Parathyroid adenoma (tissue), 2 donors: ENCODE measurements at regions not wholly inside any gene's neighbourhood (a gene's known extent, or its start where the extent isn't known, plus 50 kb on each side); places are given as distances from the start of the nearest gene placed in this dataset.
"Not testable (repeated sequence)": the region's sequence is repeated elsewhere in the genome, so short reads cannot be mapped to it uniquely, and the experiment has no call there.

Experiments used
- H2AFZ ChIP-seq: fragments of 300-600 bp; sonication (generic); one replicate; pipeline ENCODE4 v1.7.0; 2017; ENCODE audit warnings: antibody characterized with exemption, mild to moderate bottlenecking
- H3K27ac ChIP-seq: fragments of 300-600 bp; sonication (generic); one replicate; pipeline ENCODE4 v1.7.0; 2017
- H3K27me3 ChIP-seq: fragments of 300-600 bp; sonication (generic); one replicate; pipeline ENCODE4 v1.7.0; 2017; ENCODE audit warnings: low read length; ENCODE audit not compliant: control insufficient read depth, insufficient read depth
- H3K36me3 ChIP-seq: fragments of 300-600 bp; sonication (generic); one replicate; pipeline ENCODE4 v1.7.0; 2017; ENCODE audit warnings: low read length; ENCODE audit not compliant: control insufficient read depth, insufficient read depth
- H3K4me1 ChIP-seq: fragments of 300-600 bp; sonication (generic); one replicate; pipeline ENCODE4 v1.7.0; 2017; ENCODE audit warnings: control low read depth
- H3K4me2 ChIP-seq: fragments of 300-600 bp; sonication (generic); one replicate; pipeline ENCODE4 v1.7.0; 2017; ENCODE audit warnings: low read length
- H3K4me3 ChIP-seq: fragments of 300-600 bp; sonication (generic); one replicate; pipeline ENCODE4 v1.7.0; 2017; ENCODE audit warnings: low read depth, low read length
- H3K79me2 ChIP-seq: fragments of 300-600 bp; sonication (generic); one replicate; pipeline ENCODE4 v1.7.0; 2017; ENCODE audit warnings: control low read depth
- H3K9ac ChIP-seq: fragments of 300-600 bp; sonication (generic); one replicate; pipeline ENCODE4 v1.7.0; 2017; ENCODE audit warnings: mild to moderate bottlenecking
- H3K9me3 ChIP-seq: fragments of 300-600 bp; sonication (generic); one replicate; pipeline ENCODE4 v1.7.0; 2017; ENCODE audit warnings: low read length; ENCODE audit not compliant: control insufficient read depth
- TF ChIP-seq, protein P1 (sequence below): fragments of 300-600 bp; sonication (generic); IDR thresholded peaks from one replicate; pipeline ENCODE4 v1.7.0; 2017; ENCODE audit warnings: antibody characterized with exemption, mild to moderate bottlenecking
- donor health status: primary hyperparathyroidism.

DNA sequence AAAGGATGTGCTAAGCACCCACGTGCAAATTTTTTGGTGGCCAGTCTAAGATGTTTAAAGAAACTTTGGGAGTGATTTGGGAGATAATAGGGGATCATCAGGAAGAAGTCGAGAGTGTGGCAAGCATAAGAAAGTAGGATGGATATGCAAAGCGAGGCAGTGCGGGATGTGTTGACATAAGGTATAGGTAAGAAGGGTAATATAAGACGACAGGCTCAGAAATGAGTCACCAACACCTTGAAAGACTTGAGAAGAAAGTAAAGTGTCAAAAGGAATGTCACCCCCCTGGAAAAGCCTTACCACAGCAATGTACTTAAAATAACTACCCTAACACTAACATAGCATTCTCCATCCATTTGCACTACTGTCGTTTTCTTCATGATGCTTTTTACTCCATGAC lies 69.8 kb upstream of the BMP2K start:
- Histone ChIP-seq H3K27me3 (no peaks in the 10 kb centered on the region), H3K4me3 (no peak overlapping the region), H3K4me1 (no peaks in the 10 kb centered on the region), H3K9me3 (no peaks in the 10 kb centered on the region), H3K4me2 (no peak overlapping the region), H3K9ac (no peak overlapping the region), H3K79me2 (no peaks in the 10 kb centered on the region), H3K27ac (no peak overlapping the region), H3K36me3 (no peaks in the 10 kb centered on the region), H2AFZ (no peak overlapping the region)
- TF ChIP-seq, protein P1, sequence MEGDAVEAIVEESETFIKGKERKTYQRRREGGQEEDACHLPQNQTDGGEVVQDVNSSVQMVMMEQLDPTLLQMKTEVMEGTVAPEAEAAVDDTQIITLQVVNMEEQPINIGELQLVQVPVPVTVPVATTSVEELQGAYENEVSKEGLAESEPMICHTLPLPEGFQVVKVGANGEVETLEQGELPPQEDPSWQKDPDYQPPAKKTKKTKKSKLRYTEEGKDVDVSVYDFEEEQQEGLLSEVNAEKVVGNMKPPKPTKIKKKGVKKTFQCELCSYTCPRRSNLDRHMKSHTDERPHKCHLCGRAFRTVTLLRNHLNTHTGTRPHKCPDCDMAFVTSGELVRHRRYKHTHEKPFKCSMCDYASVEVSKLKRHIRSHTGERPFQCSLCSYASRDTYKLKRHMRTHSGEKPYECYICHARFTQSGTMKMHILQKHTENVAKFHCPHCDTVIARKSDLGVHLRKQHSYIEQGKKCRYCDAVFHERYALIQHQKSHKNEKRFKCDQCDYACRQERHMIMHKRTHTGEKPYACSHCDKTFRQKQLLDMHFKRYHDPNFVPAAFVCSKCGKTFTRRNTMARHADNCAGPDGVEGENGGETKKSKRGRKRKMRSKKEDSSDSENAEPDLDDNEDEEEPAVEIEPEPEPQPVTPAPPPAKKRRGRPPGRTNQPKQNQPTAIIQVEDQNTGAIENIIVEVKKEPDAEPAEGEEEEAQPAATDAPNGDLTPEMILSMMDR: no peak

DNA sequence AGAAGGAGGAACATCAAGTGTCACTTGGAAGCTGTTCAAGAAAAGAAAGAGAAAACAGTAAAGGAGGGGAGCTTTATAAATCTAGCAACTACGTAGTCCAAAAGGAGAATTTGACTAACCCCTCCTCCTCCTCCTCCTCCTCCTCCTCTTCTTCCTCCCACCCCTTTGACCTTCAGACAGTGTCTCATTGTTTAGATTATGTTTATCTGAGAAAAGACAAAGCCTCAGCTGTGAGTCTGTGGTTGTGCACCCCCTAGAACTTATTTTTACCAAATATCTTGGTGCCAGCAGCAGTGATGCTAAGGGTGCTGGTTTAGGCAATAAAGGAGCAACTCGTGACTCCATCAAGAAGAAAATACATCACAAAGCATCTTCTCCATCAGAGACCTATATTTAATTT lies 68.9 kb upstream of the BMP2K start:
- H3K79me2 ChIP-seq: no peaks in the 10 kb centered on the region
- TF ChIP-seq, protein P1: no peak
- H3K36me3 ChIP-seq: no peaks in the 10 kb centered on the region
- no peaks in the 10 kb centered on the region for H3K27me3 ChIP-seq
- H2AFZ ChIP-seq: no peak overlapping the region
- no peaks in the 10 kb centered on the region for H3K9me3 ChIP-seq
- no peak overlapping the region for H3K27ac ChIP-seq
- H3K4me2 ChIP-seq: no peak overlapping the region
- no peaks in the 10 kb centered on the region for H3K4me1 ChIP-seq
- no peak overlapping the region for H3K9ac ChIP-seq
- no peak overlapping the region for H3K4me3 ChIP-seq

DNA sequence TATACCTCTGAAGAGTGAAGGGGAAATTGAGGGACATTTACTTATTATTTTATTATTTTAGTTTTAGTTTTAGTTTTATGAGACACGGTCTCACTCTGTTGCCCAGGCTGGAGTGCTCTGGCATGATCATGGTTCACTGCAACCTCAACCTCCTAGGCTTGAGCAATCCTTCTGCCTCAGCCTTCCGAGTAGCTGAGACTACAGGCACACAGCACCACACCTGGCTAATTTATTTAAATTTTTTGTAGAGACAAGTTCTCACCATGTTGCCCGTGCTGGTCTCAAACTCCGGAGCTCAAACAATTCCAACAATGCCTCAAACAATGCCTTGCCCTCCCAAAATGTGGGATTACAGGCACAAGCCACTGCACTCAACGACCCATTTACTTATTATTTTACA lies 68.4 kb upstream of the BMP2K start:
- no peaks in the 10 kb centered on the region for H3K9me3 ChIP-seq
- TF ChIP-seq, protein P1: no peak
- no peaks in the 10 kb centered on the region for H3K4me1 ChIP-seq
- no peaks in the 10 kb centered on the region for H3K79me2 ChIP-seq
- H3K9ac ChIP-seq: no peak overlapping the region
- no peak overlapping the region for H3K4me3 ChIP-seq
- H3K27ac ChIP-seq: no peak overlapping the region
- no peaks in the 10 kb centered on the region for H3K36me3 ChIP-seq
- H2AFZ ChIP-seq: no peak overlapping the region
- H3K4me2 ChIP-seq: no peak overlapping the region
- H3K27me3 ChIP-seq: no peaks in the 10 kb centered on the region

DNA sequence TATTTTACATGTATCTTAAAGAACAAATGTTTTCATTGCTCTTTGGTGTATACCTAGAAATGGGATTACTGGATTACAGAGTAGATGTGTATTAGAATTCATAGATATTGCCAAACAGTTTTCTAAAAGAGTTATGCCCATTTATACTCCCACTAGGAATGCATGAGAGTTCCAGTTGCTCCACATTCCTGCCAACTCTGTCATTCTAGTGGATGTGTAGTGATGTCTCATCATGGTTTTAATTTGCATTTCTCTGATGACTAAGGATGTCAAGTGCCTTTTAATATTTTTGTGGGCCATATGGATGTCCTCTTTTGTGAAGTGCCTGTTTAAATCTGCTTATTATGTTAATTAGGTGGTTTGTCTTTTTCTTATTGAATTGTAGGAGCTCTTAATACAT lies 65.6 kb upstream of the BMP2K start:
- TF ChIP-seq, protein P1: no peak
- Histone ChIP-seq H3K9ac (no peak overlapping the region), H3K4me3 (no peak overlapping the region), H2AFZ (no peak overlapping the region), H3K27ac (no peak overlapping the region), H3K79me2 (no peaks in the 10 kb centered on the region), H3K27me3 (no peaks in the 10 kb centered on the region), H3K4me1 (no peaks in the 10 kb centered on the region), H3K4me2 (no peak overlapping the region), H3K9me3 (no peaks in the 10 kb centered on the region), H3K36me3 (no peaks in the 10 kb centered on the region)

DNA sequence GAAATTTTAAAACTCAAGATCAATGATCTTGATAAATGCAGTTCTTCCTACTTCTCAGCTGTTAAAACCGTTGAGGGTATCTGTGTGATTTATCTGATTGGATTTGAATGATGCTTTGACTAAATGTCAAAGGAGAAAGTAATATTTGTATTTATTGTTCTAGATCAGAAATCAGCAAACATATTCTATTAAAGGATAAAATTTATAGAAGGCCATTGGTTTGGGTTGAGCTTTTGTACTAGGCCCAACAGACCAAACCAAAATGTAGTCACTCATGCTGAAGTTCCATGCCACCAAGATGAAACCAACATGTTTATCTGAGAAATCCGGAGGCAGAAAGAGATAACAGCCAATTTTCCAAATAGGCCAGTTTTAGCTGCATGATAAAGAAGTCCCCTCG lies 64.5 kb upstream of the BMP2K start:
- Histone ChIP-seq H2AFZ (no peak overlapping the region), H3K4me3 (no peak overlapping the region), H3K4me1 (no peaks in the 10 kb centered on the region), H3K9me3 (no peaks in the 10 kb centered on the region), H3K27ac (no peak overlapping the region), H3K79me2 (no peaks in the 10 kb centered on the region), H3K27me3 (no peaks in the 10 kb centered on the region), H3K4me2 (no peak overlapping the region), H3K9ac (no peak overlapping the region), H3K36me3 (no peaks in the 10 kb centered on the region)
- TF ChIP-seq, protein P1: no peak

DNA sequence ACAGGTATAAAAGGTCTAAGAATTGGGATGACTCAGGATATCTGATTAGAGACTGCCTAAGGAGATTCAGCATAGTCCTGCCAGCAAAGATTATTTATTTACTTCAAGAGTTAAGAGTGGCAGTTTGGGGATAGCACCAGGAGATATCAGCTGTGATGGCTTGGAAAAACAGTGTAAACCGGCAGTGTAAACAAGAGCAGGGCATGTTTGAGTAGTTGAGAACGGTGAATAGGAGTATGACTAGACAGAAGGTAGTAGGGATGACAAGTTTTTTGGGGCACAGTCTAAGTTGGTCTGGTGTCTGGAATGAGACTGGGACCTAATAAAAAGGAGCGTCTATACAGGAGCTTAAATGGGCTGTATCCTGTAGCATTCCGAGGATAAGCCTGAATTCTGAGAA lies 61.6 kb upstream of the BMP2K start:
- H3K36me3 ChIP-seq, H3K4me2 ChIP-seq, H3K79me2 ChIP-seq, H3K9me3 ChIP-seq, H3K4me1 ChIP-seq, H3K9ac ChIP-seq, H2AFZ ChIP-seq, H3K27ac ChIP-seq, H3K4me3 ChIP-seq, H3K27me3 ChIP-seq: not testable (repeated sequence)

DNA sequence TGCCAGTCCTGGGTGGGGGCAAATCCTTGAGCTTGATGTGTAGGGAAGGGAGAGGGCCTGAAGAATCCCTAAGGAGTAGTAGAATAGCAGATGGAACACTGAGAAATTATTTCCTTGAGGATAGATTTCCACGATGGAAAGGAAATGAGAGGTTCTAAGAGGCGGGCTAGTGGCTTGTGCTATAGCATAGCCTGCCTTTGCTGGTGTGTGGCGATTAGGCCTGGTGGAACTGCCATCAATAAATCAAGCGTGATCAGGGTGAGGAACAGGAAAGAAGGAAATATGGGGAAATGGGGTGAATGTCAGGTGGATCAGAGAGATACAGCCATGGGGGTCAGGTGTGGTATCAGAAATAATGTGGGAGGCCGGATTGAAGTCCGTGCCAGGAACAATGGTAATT lies 60.8 kb upstream of the BMP2K start:
- not testable (repeated sequence) for H3K36me3 ChIP-seq, H3K9ac ChIP-seq, H3K4me2 ChIP-seq, H3K27me3 ChIP-seq, H2AFZ ChIP-seq, H3K27ac ChIP-seq, H3K4me3 ChIP-seq, H3K4me1 ChIP-seq, H3K9me3 ChIP-seq, H3K79me2 ChIP-seq
